NB4 (cell line): ENCODE measurements at regions not wholly inside any gene's neighbourhood (a gene's known extent, or its start where the extent isn't known, plus 50 kb on each side); places are given as distances from the start of the nearest gene placed in this dataset.

ENCODE experiments used
- MYC ChIP-seq: IDR thresholded peaks from 2 replicates; pipeline ENCODE4 v1.6.1; 2011; ENCODE audit warnings: low read depth, low read length
- POLR2A ChIP-seq: IDR thresholded peaks from 2 replicates; pipeline ENCODE4 v1.6.1; 2011; ENCODE audit warnings: mild to moderate bottlenecking; ENCODE audit not compliant: insufficient read length; ENCODE audit errors: extremely low read depth
- TF ChIP-seq, protein P1 (sequence below): IDR thresholded peaks from one replicate; pipeline ENCODE4 v1.5.1; 2012; ENCODE audit warnings: low read depth, low read length

GRCh38 chr3:101131767-101132166 lies 138.5 kb upstream of the ABI3BP start:
- TF ChIP-seq, protein P1, sequence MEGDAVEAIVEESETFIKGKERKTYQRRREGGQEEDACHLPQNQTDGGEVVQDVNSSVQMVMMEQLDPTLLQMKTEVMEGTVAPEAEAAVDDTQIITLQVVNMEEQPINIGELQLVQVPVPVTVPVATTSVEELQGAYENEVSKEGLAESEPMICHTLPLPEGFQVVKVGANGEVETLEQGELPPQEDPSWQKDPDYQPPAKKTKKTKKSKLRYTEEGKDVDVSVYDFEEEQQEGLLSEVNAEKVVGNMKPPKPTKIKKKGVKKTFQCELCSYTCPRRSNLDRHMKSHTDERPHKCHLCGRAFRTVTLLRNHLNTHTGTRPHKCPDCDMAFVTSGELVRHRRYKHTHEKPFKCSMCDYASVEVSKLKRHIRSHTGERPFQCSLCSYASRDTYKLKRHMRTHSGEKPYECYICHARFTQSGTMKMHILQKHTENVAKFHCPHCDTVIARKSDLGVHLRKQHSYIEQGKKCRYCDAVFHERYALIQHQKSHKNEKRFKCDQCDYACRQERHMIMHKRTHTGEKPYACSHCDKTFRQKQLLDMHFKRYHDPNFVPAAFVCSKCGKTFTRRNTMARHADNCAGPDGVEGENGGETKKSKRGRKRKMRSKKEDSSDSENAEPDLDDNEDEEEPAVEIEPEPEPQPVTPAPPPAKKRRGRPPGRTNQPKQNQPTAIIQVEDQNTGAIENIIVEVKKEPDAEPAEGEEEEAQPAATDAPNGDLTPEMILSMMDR: peak; percentile 5
- no peak for TF ChIP-seq MYC
- no peak for TF ChIP-seq POLR2A
